Activated CD8-positive, alpha-beta memory T cell treated with anti-CD3 and anti-CD28 coated beads for 1 hour (primary cell): ENCODE measurements at regions not wholly inside any gene's neighbourhood (a gene's known extent, or its start where the extent isn't known, plus 50 kb on each side); places are given as distances from the start of the nearest gene placed in this dataset.

Experiments used
- DNase-seq, 2 donors: peaks; one replicate each; pipeline ENCODE4 v3.0.0-alpha.2; 2020; ENCODE audit warnings: low read depth in 1 of 2; ENCODE audit errors: extremely low read depth in 1 of 2

- no peak for DNase-seq
Measured at GRCh38 chr11:95335989-95336388, 105.0 kb upstream of the SESN3 start.

GRCh38 chr11:95331161-95331560, 100.2 kb upstream of the SESN3 start:
- no peak for DNase-seq

- no peak for DNase-seq
Measured at GRCh38 chr11:95330302-95330701, 99.3 kb upstream of the SESN3 start.

- DNase-seq, result no peak
Measured at GRCh38 chr11:95327273-95327948, 96.4 kb upstream of the SESN3 start.

- DNase-seq, result no peak
Measured at GRCh38 chr11:95325777-95326258, 94.8 kb upstream of the SESN3 start.

GRCh38 chr11:95324826-95325225, 93.8 kb upstream of the SESN3 start:
- DNase-seq, result no peak

- no peak for DNase-seq
Measured at GRCh38 chr11:95322539-95322938, 91.5 kb upstream of the SESN3 start.

- DNase-seq, result no peak
Measured at GRCh38 chr11:95318498-95318897, 87.5 kb upstream of the SESN3 start.

- DNase-seq, result no peak
Measured at GRCh38 chr11:95308512-95309035, 77.6 kb upstream of the SESN3 start.

- DNase-seq, result no peak
Measured at GRCh38 chr11:95307286-95307685, 76.3 kb upstream of the SESN3 start.

- DNase-seq, result no peak
Measured at GRCh38 chr11:95306801-95307200, 75.8 kb upstream of the SESN3 start.

GRCh38 chr11:95306123-95306522, 75.1 kb upstream of the SESN3 start:
- no peak for DNase-seq

- DNase-seq, result no peak
Measured at GRCh38 chr11:95305705-95306104, 74.7 kb upstream of the SESN3 start.

GRCh38 chr11:95304777-95305176, 73.8 kb upstream of the SESN3 start:
- no peak for DNase-seq

- no peak for DNase-seq
Measured at GRCh38 chr11:95302211-95302610, 71.2 kb upstream of the SESN3 start.

GRCh38 chr11:95301474-95301873, 70.5 kb upstream of the SESN3 start:
- DNase-seq, result no peak

- DNase-seq, result no peak
Measured at GRCh38 chr11:95299078-95299679, 68.2 kb upstream of the SESN3 start.

GRCh38 chr11:95297680-95298452, 66.9 kb upstream of the SESN3 start:
- no peak for DNase-seq

- DNase-seq, result no peak
Measured at GRCh38 chr11:95296621-95297025, 65.6 kb upstream of the SESN3 start.

GRCh38 chr11:95296165-95296564, 65.2 kb upstream of the SESN3 start:
- no peak for DNase-seq

- no peak for DNase-seq
Measured at GRCh38 chr11:95295382-95296149, 64.6 kb upstream of the SESN3 start.
